HepG2 (cell line): ENCODE measurements at regions not wholly inside any gene's neighbourhood (a gene's known extent, or its start where the extent isn't known, plus 50 kb on each side); places are given as distances from the start of the nearest gene placed in this dataset.

Source experiments
- ATAC-seq: fragments of 200-7000 bp; cut with Tn5 transposase; 3 replicates; pipeline ENCODE4 v1.9.1; 2020; ENCODE audit warnings: mild to moderate bottlenecking, moderate library complexity
- BruUV-seq: library from RNA; stranded (reverse); fragments of 400-500 nt; replicated peaks from 2 replicates; lab custom pipeline; 2021; lab: Mats Ljungman, UMichigan
- CTCF ChIA-PET: fragments of 300-600 bp; formaldehyde crosslinking; extraction: SDS; loops from one replicate; lab custom pipeline; 2021; ENCODE audit warnings: low total read pairs, inconsistent platforms, low intra/inter-chr PET ratio; lab: Yijun Ruan, JAX
- POLR2A ChIA-PET: fragments of 350-600 bp; sonication (Branson Sonifier 250); formaldehyde crosslinking; loops from one replicate; lab custom pipeline; 2020; ENCODE audit warnings: antibody characterized with exemption, inconsistent platforms; lab: Yijun Ruan, JAX
- DNase-seq: peaks from one replicate; pipeline ENCODE4 v3.0.0-alpha.2; 2015; ENCODE audit warnings: low spot score
- FAIRE-seq: peaks from 3 replicates; lab custom pipeline; 2011; peaks lifted over from hg19 to GRCh38; lab: Jason Lieb, UNC
- H2AFZ ChIP-seq: one replicate; pipeline ENCODE4 v1.6.1; 2011; ENCODE audit warnings: low read length, inconsistent platforms
- H3K27ac ChIP-seq: fragments of 300-600 bp; 3 replicates; pipeline ENCODE4 v1.8.0; 2011; ENCODE audit warnings: mixed run types, mild to moderate bottlenecking, mixed read lengths, low read length, inconsistent platforms; ENCODE audit not compliant: insufficient read depth; ENCODE audit errors: extremely low read length
- H3K27me3 ChIP-seq, 2 experiments: fragments of 200-600 bp in 1 of 2; 2 replicates in 1 of 2; 3 replicates in 1 of 2; pipeline versions ENCODE4 v1.6.0 to v1.8.0; 2011; ENCODE audit warnings: low read length in 2 of 2, mild to moderate bottlenecking in 2 of 2, moderate library complexity in 2 of 2, inconsistent platforms in 1 of 2; ENCODE audit not compliant: insufficient read depth in 2 of 2, control insufficient read depth in 1 of 2
- H3K36me3 ChIP-seq, 2 experiments: fragments of 200-600 bp in 1 of 2; replicated peaks in 1 of 2; 2 replicates in 1 of 2; 3 replicates in 1 of 2; pipeline versions ENCODE4 v1.5.1 to v1.8.0; 2011; ENCODE audit warnings: low read length in 2 of 2, inconsistent platforms in 1 of 2; ENCODE audit not compliant: insufficient read depth in 2 of 2, control insufficient read depth in 1 of 2
- H3K4me1 ChIP-seq: 2 replicates; pipeline ENCODE4 v1.5.1; 2012; ENCODE audit warnings: low read length, inconsistent platforms; ENCODE audit not compliant: insufficient read depth
- H3K4me2 ChIP-seq: 2 replicates; pipeline ENCODE4 v1.6.0; 2011; ENCODE audit warnings: low read depth, low read length, inconsistent platforms
- H3K4me3 ChIP-seq, 3 experiments: fragments of 200-600 bp in 1 of 3; sonication (generic), shearing (Covaris generic) in 1 of 3; replicated peaks in 1 of 3; 2 replicates each; pipeline ENCODE4 v1.5.1; 2011 to 2016; ENCODE audit warnings: low read length in 3 of 3, inconsistent platforms in 2 of 3, low read depth in 2 of 3, mild to moderate bottlenecking in 2 of 3, control low read depth in 1 of 3, mixed read lengths in 1 of 3; ENCODE audit not compliant: insufficient read depth in 1 of 3
- H3K79me2 ChIP-seq: one replicate; pipeline ENCODE4 v1.6.1; 2011; ENCODE audit warnings: low read length, inconsistent platforms; ENCODE audit not compliant: insufficient read depth
- H3K9ac ChIP-seq: 2 replicates; pipeline ENCODE4 v1.6.0; 2011; ENCODE audit warnings: mild to moderate bottlenecking, low read depth, low read length, inconsistent platforms; ENCODE audit not compliant: insufficient read depth
- H3K9me3 ChIP-seq: 2 replicates; pipeline ENCODE4 v1.5.1; 2012; ENCODE audit warnings: mild to moderate bottlenecking, low read length
- H4K20me1 ChIP-seq: 2 replicates; pipeline ENCODE4 v1.6.0; 2011; ENCODE audit warnings: inconsistent platforms, mild to moderate bottlenecking, low read length, moderate library complexity; ENCODE audit not compliant: insufficient read depth
- CBFB ChIP-seq: sonication (generic); formaldehyde crosslinking; IDR thresholded peaks from 2 replicates; pipeline ENCODE4 v1.4.0; 2020; ENCODE audit warnings: missing genetic modification reagents
- HNF4A ChIP-seq: sonication (generic); formaldehyde crosslinking; IDR thresholded peaks from 2 replicates; pipeline ENCODE4 v1.4.0; 2020; ENCODE audit warnings: missing genetic modification reagents
- SMARCE1 ChIP-seq: fragments of 450-650 bp; IDR thresholded peaks from 2 replicates; pipeline ENCODE4 v1.6.1; 2017; ENCODE audit warnings: borderline replicate concordance
- SP140L ChIP-seq: sonication (generic); formaldehyde crosslinking; IDR thresholded peaks from 2 replicates; pipeline ENCODE4 v1.4.0; 2020; ENCODE audit warnings: missing genetic modification reagents, borderline replicate concordance
- TBL1XR1 ChIP-seq: fragments of 150-350 bp; IDR thresholded peaks from 2 replicates; pipeline ENCODE4 v1.6.1; 2014; ENCODE audit warnings: borderline replicate concordance, low read length; ENCODE audit not compliant: partially characterized antibody
- THAP11 ChIP-seq: IDR thresholded peaks from 2 replicates; pipeline ENCODE4 v1.6.1; 2016; ENCODE audit warnings: missing biosample characterization, missing genetic modification reagents
- ZBTB44 ChIP-seq: sonication (generic); formaldehyde crosslinking; IDR thresholded peaks from 2 replicates; pipeline ENCODE4 v1.4.0; 2020; ENCODE audit warnings: missing genetic modification reagents
- ZKSCAN1 ChIP-seq: fragments of 150-350 bp; IDR thresholded peaks from 2 replicates; pipeline ENCODE4 v1.6.1; 2014; ENCODE audit warnings: low read length
- ZNF7 ChIP-seq: IDR thresholded peaks from 2 replicates; pipeline ENCODE4 v1.6.1; 2016; ENCODE audit warnings: missing biosample characterization, missing genetic modification reagents
- ZNF710 ChIP-seq: sonication (generic); formaldehyde crosslinking; IDR thresholded peaks from 2 replicates; pipeline ENCODE4 v1.5.0; 2020; ENCODE audit warnings: mild to moderate bottlenecking, missing genetic modification reagents, borderline replicate concordance
- WGBS: methylation state at CpG from one replicate; pipeline ENCODE4 v1.1.6; 2017; ENCODE audit warnings: low lambda C conversion rate; 5-methylcytosine and 5-hydroxymethylcytosine counted together
- in situ Hi-C: cut with HindIII; loops from 2 replicates; pipeline ENCODE4 v1.10.0; 2017; ENCODE audit warnings: low pct_unique_long_range_greater_than_20kb; ENCODE audit not compliant: extremely low pct_ligation_motif_present
- intact Hi-C: fragments of 100-400 bp; cut with micrococcal nuclease; formaldehyde crosslinking; loops from one replicate; pipeline ENCODE4 v1.10.0; 2022; ENCODE audit not compliant: unreplicated experiment

GRCh38 chr6:100234625-100235024 is 230.1 kb downstream of the SIM1 start:
- Histone ChIP-seq H3K27ac (no peak overlapping the region), H3K79me2 (no peaks in the 10 kb centered on the region), H3K36me3 (no peaks in the 10 kb centered on the region), H2AFZ (no peak overlapping the region), H4K20me1 (no peaks in the 10 kb centered on the region), H3K27me3 (no peaks in the 10 kb centered on the region), H3K4me3 (no peak overlapping the region), H3K9ac (no peak overlapping the region), H3K4me1 (peaks cover under 1% of the 10 kb centered on the region; the same call in 1 of the 2 replicates), H3K9me3 (no peaks in the 10 kb centered on the region), H3K4me2 (no peak overlapping the region)
- in situ Hi-C loops = no loop called here
- FAIRE-seq (no peak), DNase-seq (no peak), ATAC-seq (no peak)
- ChIA-PET POLR2A (no interaction called here), CTCF (no interaction called here)
- no TSS peak for BruUV-seq
- intact Hi-C loops = no loop called here
- peak; percentile 37 for TF ChIP-seq HNF4A
- TF ChIP-seq CBFB (CRISPR knock-in tag) = no peak
- no peak for TF ChIP-seq SP140L (CRISPR knock-in tag)
- TF ChIP-seq SMARCE1 = no peak
- TF ChIP-seq ZNF7 (CRISPR knock-in tag) = 0 out of 2 replicates have a peak, but pooled peaks have one; percentile 31
- TF ChIP-seq TBL1XR1 = no peak
- TF ChIP-seq ZKSCAN1 = no peak
- no peak for TF ChIP-seq ZBTB44 (CRISPR knock-in tag)
- TF ChIP-seq THAP11 (CRISPR knock-in tag) = no peak
- TF ChIP-seq ZNF710 (CRISPR knock-in tag) = no peak
- WGBS = 1% methylated on average over 3 of the region's 3 CpGs
